Upper lobe of left lung (tissue), 4 donors: ENCODE measurements at regions not wholly inside any gene's neighbourhood (a gene's known extent, or its start where the extent isn't known, plus 50 kb on each side); places are given as distances from the start of the nearest gene placed in this dataset.

Experiments used
- EP300 ChIP-seq, 4 donors: sonication (generic); formaldehyde crosslinking; IDR thresholded peaks; one replicate each; pipeline ENCODE4 v1.5.1; 2017; ENCODE audit warnings: antibody characterized with exemption in 4 of 4, control low read depth in 2 of 4
- POLR2A ChIP-seq, 4 donors: fragments of 450-650 bp; IDR thresholded peaks; one replicate each; pipeline ENCODE4 v1.5.1; 2016 to 2017; ENCODE audit warnings: antibody characterized with exemption in 4 of 4, mild to moderate bottlenecking in 2 of 4
- POLR2AphosphoS5 ChIP-seq, 2 donors: sonication (generic); formaldehyde crosslinking; IDR thresholded peaks; one replicate each; pipeline ENCODE4 v1.5.1; 2017; ENCODE audit warnings: antibody characterized with exemption in 2 of 2
- TF ChIP-seq, protein P1 (sequence below), 6 experiments: fragments of 450-650 bp in 4 of 6; fragments of 200-600 bp in 2 of 6; sonication (generic) in 2 of 6; IDR thresholded peaks; one replicate each; pipeline ENCODE4 v1.5.1; 2016 to 2019; ENCODE audit warnings: antibody characterized with exemption in 6 of 6

DNA sequence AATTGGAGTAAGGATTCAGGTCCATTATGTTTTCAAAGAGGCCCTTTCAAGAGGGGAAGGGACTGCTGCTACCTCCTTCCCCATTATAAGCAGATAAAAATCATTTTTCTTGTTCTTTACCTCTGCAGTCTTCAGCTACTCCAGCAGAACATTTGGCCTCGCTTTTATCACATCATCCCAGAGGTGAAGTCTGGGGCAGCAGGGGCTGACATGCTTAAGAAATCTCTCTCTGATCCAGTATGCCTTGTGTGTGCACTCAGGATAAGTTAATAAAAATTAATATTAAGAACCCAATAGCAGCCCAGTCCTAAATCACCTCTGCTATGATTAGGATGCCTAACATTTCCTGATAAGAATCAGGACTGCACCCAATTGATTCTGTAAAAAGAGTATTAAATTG, 306.9 kb upstream of the NREP start:
- TF ChIP-seq POLR2A (IDR thresholded peaks at IDR 0.05) (no peak), POLR2AphosphoS5 (IDR thresholded peaks at IDR 0.05) (no peak), EP300 (IDR thresholded peaks at IDR 0.05) (no peak)
- TF ChIP-seq, protein P1, sequence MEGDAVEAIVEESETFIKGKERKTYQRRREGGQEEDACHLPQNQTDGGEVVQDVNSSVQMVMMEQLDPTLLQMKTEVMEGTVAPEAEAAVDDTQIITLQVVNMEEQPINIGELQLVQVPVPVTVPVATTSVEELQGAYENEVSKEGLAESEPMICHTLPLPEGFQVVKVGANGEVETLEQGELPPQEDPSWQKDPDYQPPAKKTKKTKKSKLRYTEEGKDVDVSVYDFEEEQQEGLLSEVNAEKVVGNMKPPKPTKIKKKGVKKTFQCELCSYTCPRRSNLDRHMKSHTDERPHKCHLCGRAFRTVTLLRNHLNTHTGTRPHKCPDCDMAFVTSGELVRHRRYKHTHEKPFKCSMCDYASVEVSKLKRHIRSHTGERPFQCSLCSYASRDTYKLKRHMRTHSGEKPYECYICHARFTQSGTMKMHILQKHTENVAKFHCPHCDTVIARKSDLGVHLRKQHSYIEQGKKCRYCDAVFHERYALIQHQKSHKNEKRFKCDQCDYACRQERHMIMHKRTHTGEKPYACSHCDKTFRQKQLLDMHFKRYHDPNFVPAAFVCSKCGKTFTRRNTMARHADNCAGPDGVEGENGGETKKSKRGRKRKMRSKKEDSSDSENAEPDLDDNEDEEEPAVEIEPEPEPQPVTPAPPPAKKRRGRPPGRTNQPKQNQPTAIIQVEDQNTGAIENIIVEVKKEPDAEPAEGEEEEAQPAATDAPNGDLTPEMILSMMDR (IDR thresholded peaks at IDR 0.05): no peak
